Ishikawa (cell line): ENCODE measurements at regions not wholly inside any gene's neighbourhood (a gene's known extent, or its start where the extent isn't known, plus 50 kb on each side); places are given as distances from the start of the nearest gene placed in this dataset.

Source experiments
- CEBPB ChIP-seq: IDR thresholded peaks from 2 replicates; pipeline ENCODE4 v1.6.1; 2012
- CREB1 ChIP-seq: IDR thresholded peaks from 2 replicates; pipeline ENCODE4 v1.6.1; 2012; ENCODE audit warnings: low read depth
- EGR1 ChIP-seq: IDR thresholded peaks from 2 replicates; pipeline ENCODE4 v1.6.1; 2012
- EP300 ChIP-seq: IDR thresholded peaks from 2 replicates; pipeline ENCODE4 v1.6.1; 2012; ENCODE audit warnings: borderline replicate concordance
- FOXM1 ChIP-seq: IDR thresholded peaks from 2 replicates; pipeline ENCODE4 v1.6.1; 2012; ENCODE audit warnings: low read depth, borderline replicate concordance
- MAX ChIP-seq: IDR thresholded peaks from 2 replicates; pipeline ENCODE4 v1.6.1; 2012
- NFIC ChIP-seq: IDR thresholded peaks from 2 replicates; pipeline ENCODE4 v1.6.1; 2012
- RAD21 ChIP-seq: IDR thresholded peaks from 2 replicates; pipeline ENCODE4 v1.6.1; 2012; ENCODE audit warnings: low read depth
- REST ChIP-seq: IDR thresholded peaks from 2 replicates; pipeline ENCODE4 v1.6.1; 2012; ENCODE audit warnings: low read depth, mild to moderate bottlenecking
- TAF1 ChIP-seq: IDR thresholded peaks from 2 replicates; pipeline ENCODE4 v1.6.1; 2012; ENCODE audit warnings: low read depth, mild to moderate bottlenecking
- TCF12 ChIP-seq: IDR thresholded peaks from 2 replicates; pipeline ENCODE4 v1.6.1; 2012; ENCODE audit warnings: low read depth
- TEAD4 ChIP-seq: IDR thresholded peaks from 2 replicates; pipeline ENCODE4 v1.6.1; 2012
- USF1 ChIP-seq: IDR thresholded peaks from 2 replicates; pipeline ENCODE4 v1.6.1; 2012
- YY1 ChIP-seq: IDR thresholded peaks from 2 replicates; pipeline ENCODE4 v1.6.1; 2012; ENCODE audit warnings: low read depth
- ZBTB7A ChIP-seq: IDR thresholded peaks from 2 replicates; pipeline ENCODE4 v1.6.1; 2012; ENCODE audit warnings: low read depth

DNA sequence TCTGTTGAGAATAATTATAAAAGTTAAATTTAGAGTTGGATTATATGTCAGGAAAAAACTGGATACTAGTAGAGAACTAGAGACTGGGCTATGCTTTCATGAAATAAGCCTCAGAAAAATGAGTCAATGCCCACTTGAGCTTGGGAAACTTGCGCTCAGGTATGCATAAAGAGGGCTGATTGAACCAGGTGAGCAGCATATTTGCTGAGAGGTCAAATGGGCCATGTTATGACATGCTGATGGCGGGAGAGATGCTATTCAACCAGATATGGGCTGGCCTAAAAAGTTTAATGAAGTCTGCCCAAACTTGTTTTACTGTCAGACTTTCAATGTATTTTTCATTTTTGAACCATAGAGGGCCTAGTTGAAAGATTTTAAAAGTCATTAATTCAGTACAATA is 837.6 kb upstream of the GHITM start:
- no peak for TF ChIP-seq EGR1
- no peak for TF ChIP-seq CEBPB
- no peak for TF ChIP-seq MAX
- no peak for TF ChIP-seq TAF1
- no peak for TF ChIP-seq REST
- TF ChIP-seq FOXM1 = no peak
- TF ChIP-seq ZBTB7A = no peak
- no peak for TF ChIP-seq CREB1
- no peak for TF ChIP-seq TEAD4
- no peak for TF ChIP-seq YY1
- no peak for TF ChIP-seq TCF12
- no peak for TF ChIP-seq EP300
- no peak for TF ChIP-seq NFIC
- no peak for TF ChIP-seq RAD21
- TF ChIP-seq USF1 = no peak

DNA sequence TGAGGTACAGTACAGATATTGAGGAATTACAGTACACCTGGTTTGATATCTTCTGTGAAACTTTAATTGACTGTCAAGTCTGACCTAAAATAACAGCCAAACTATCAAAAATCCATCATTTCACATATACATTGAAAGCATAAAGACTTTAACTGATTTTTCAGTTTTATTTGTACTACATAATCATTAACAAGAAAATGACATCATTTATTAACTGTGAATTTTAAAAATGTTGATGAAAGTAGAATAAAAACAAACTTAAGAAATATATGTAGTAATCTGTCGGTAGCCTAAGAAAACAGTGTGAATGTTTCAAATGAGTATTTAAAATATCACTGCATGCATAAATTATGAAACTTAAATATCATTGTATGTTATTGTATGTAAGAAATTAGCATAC is 836.7 kb upstream of the GHITM start:
- TF ChIP-seq NFIC (no peak), USF1 (no peak), CREB1 (no peak), MAX (no peak), REST (no peak), TEAD4 (no peak), ZBTB7A (no peak), RAD21 (no peak)

DNA sequence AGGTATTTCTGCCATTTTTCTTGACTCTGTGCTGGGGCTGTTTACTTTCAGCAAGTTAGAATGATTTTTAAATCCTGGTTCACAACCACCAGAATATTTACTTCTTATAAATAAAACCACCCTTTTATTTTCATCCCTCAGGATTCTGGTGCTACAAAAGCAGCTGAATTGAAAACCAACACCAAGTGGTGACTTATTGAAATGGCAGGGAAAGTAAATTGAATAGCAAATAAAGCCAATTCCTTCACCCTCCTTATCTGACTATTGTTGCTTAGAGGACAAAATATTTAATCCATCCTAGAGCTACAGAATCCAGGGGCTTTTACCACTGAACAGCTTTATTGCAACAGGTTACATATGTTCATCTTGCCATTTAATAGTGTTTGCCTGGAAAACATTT is 828.6 kb upstream of the GHITM start:
- TF ChIP-seq USF1 (no peak), TCF12 (no peak), EP300 (no peak), REST (no peak), CREB1 (no peak), ZBTB7A (no peak), CEBPB (no peak)

- TF ChIP-seq NFIC = no peak
- no peak for TF ChIP-seq CREB1
- no peak for TF ChIP-seq YY1
- TF ChIP-seq TAF1 = no peak
- TF ChIP-seq EGR1 = no peak
- TF ChIP-seq EP300 = no peak
- no peak for TF ChIP-seq USF1
- TF ChIP-seq RAD21 = no peak
- no peak for TF ChIP-seq TCF12
Observed at GRCh38 chr10:83312570-83312969, 826.7 kb upstream of the GHITM start.
